H9 (cell line): ENCODE measurements at regions not wholly inside any gene's neighbourhood (a gene's known extent, or its start where the extent isn't known, plus 50 kb on each side); places are given as distances from the start of the nearest gene placed in this dataset.

Experiments
- DNase-seq: peaks from one replicate; pipeline ENCODE4 v3.0.0-alpha.2; 2017
- H2AFZ ChIP-seq: one replicate; pipeline ENCODE4 v1.6.1; 2013; ENCODE audit warnings: mild to moderate bottlenecking, low read length, control low read depth, moderate library complexity
- H2AK5ac ChIP-seq: 2 replicates; pipeline ENCODE4 v1.6.1; 2013; ENCODE audit warnings: low read length, control low read depth, mixed read lengths; ENCODE audit not compliant: insufficient read length
- H2BK120ac ChIP-seq: one replicate; pipeline ENCODE4 v1.6.1; 2013; ENCODE audit warnings: low read depth, mild to moderate bottlenecking, low read length, control low read depth, inconsistent platforms; ENCODE audit not compliant: poor library complexity, severe bottlenecking
- H2BK12ac ChIP-seq: 2 replicates; pipeline ENCODE4 v1.6.1; 2013; ENCODE audit warnings: low read length, control low read depth, mixed read lengths, low read depth; ENCODE audit not compliant: insufficient read length
- H2BK15ac ChIP-seq: 2 replicates; pipeline ENCODE4 v1.6.1; 2013; ENCODE audit warnings: low read depth, low read length, control low read depth
- H2BK20ac ChIP-seq: one replicate; pipeline ENCODE4 v1.6.1; 2013; ENCODE audit warnings: low read depth, mild to moderate bottlenecking, low read length, control low read depth, inconsistent platforms; ENCODE audit not compliant: poor library complexity, severe bottlenecking
- H2BK5ac ChIP-seq: 2 replicates; pipeline ENCODE4 v1.6.1; 2013; ENCODE audit warnings: low read length, control low read depth, mixed read lengths; ENCODE audit not compliant: insufficient read length
- H3K14ac ChIP-seq: 2 replicates; pipeline ENCODE4 v1.6.1; 2013; ENCODE audit warnings: low read length, control low read depth; ENCODE audit not compliant: insufficient read depth
- H3K18ac ChIP-seq: 2 replicates; pipeline ENCODE4 v1.6.1; 2013; ENCODE audit warnings: low read depth, mild to moderate bottlenecking, mixed read lengths, low read length, control low read depth; ENCODE audit not compliant: insufficient read length
- H3K23ac ChIP-seq: 2 replicates; pipeline ENCODE4 v1.6.1; 2013; ENCODE audit warnings: low read length, control low read depth, mixed read lengths, low read depth; ENCODE audit not compliant: insufficient read length
- H3K23me2 ChIP-seq: 2 replicates; pipeline ENCODE4 v1.6.1; 2013; ENCODE audit warnings: low read depth, mild to moderate bottlenecking, mixed read lengths, low read length, control low read depth; ENCODE audit not compliant: insufficient read length, poor library complexity, severe bottlenecking
- H3K27ac ChIP-seq: 2 replicates; pipeline ENCODE4 v1.5.1; 2013; ENCODE audit warnings: low read length, control low read depth, mixed read lengths, low read depth; ENCODE audit not compliant: insufficient read length
- H3K27me3 ChIP-seq: 2 replicates; pipeline ENCODE4 v1.6.1; 2013; ENCODE audit warnings: low read length, control low read depth, inconsistent platforms; ENCODE audit not compliant: insufficient read depth
- H3K4ac ChIP-seq: 2 replicates; pipeline ENCODE4 v1.6.1; 2013; ENCODE audit warnings: low read depth, mild to moderate bottlenecking, control low read depth, inconsistent platforms, low read length, moderate library complexity
- H3K4me1 ChIP-seq: 2 replicates; pipeline ENCODE4 v1.6.1; 2013; ENCODE audit warnings: low read length, control low read depth, inconsistent platforms; ENCODE audit not compliant: insufficient read depth
- H3K4me2 ChIP-seq: 2 replicates; pipeline ENCODE4 v1.6.1; 2013; ENCODE audit warnings: low read length, control low read depth, mixed read lengths; ENCODE audit not compliant: insufficient read length, insufficient read depth
- H3K56ac ChIP-seq: 2 replicates; pipeline ENCODE4 v1.6.1; 2013; ENCODE audit warnings: low read depth, mild to moderate bottlenecking, mixed read lengths, low read length, control low read depth; ENCODE audit not compliant: insufficient read length
- H3K79me1 ChIP-seq: 2 replicates; pipeline ENCODE4 v1.6.1; 2013; ENCODE audit warnings: low read depth, mild to moderate bottlenecking, moderate library complexity, low read length, control low read depth, inconsistent platforms; ENCODE audit not compliant: insufficient read depth, poor library complexity, severe bottlenecking
- H3K79me2 ChIP-seq: 2 replicates; pipeline ENCODE4 v1.6.1; 2013; ENCODE audit warnings: low read length, control low read depth, inconsistent platforms; ENCODE audit not compliant: insufficient read depth
- H3K9ac ChIP-seq: 2 replicates; pipeline ENCODE4 v1.6.1; 2013; ENCODE audit warnings: low read length, control low read depth, mixed read lengths; ENCODE audit not compliant: insufficient read length; ENCODE audit errors: extremely low read depth
- H3K9me3 ChIP-seq: one replicate; pipeline ENCODE4 v1.6.1; 2013; ENCODE audit warnings: low read depth, low read length, inconsistent platforms; ENCODE audit not compliant: control insufficient read depth
- H3T11ph ChIP-seq: one replicate; pipeline ENCODE4 v1.6.1; 2013; ENCODE audit warnings: mild to moderate bottlenecking, low read length, control low read depth, inconsistent platforms
- H4K20me1 ChIP-seq: one replicate; pipeline ENCODE4 v1.6.1; 2013; ENCODE audit not compliant: control insufficient read depth, insufficient read length, insufficient read depth
- H4K5ac ChIP-seq: 2 replicates; pipeline ENCODE4 v1.6.1; 2013; ENCODE audit warnings: low read depth, mild to moderate bottlenecking, mixed read lengths, low read length, control low read depth; ENCODE audit not compliant: insufficient read length
- H4K8ac ChIP-seq: replicated peaks from 2 replicates; pipeline ENCODE4 v1.6.1; 2013; ENCODE audit warnings: low read length, control low read depth, mixed read lengths, low read depth; ENCODE audit not compliant: insufficient read length
- H4K91ac ChIP-seq: 2 replicates; pipeline ENCODE4 v1.6.1; 2013; ENCODE audit warnings: low read depth, mild to moderate bottlenecking, moderate library complexity, mixed read lengths, low read length, control low read depth; ENCODE audit not compliant: insufficient read length
- H3K27ac Mint-ChIP-seq, 3 experiments: 2 replicates in 2 of 3; 3 replicates in 1 of 3; pipeline ENCODE4 v1.8.0; 2020 to 2021; ENCODE audit warnings: mixed read lengths in 3 of 3, mild to moderate bottlenecking in 1 of 3, moderate library complexity in 1 of 3
- H3K27me3 Mint-ChIP-seq: 2 replicates; pipeline ENCODE4 v1.8.0; 2021; ENCODE audit warnings: low read depth, mild to moderate bottlenecking, moderate library complexity, mixed read lengths
- H3K36me3 Mint-ChIP-seq, 3 experiments: 2 replicates in 2 of 3; 3 replicates in 1 of 3; pipeline ENCODE4 v1.8.0; 2020 to 2021; ENCODE audit warnings: low read depth in 3 of 3, mixed read lengths in 3 of 3; ENCODE audit not compliant: insufficient read depth in 1 of 3
- H3K4me1 Mint-ChIP-seq, 2 experiments: 2 replicates each; pipeline ENCODE4 v1.8.0; 2020; ENCODE audit warnings: mixed read lengths in 2 of 2
- H3K4me3 Mint-ChIP-seq, 2 experiments: 2 replicates in 1 of 2; 3 replicates in 1 of 2; pipeline ENCODE4 v1.8.0; 2020 to 2021; ENCODE audit warnings: mild to moderate bottlenecking in 2 of 2, mixed read lengths in 2 of 2, moderate library complexity in 1 of 2
- H3K9me3 Mint-ChIP-seq, 2 experiments: 2 replicates in 1 of 2; 3 replicates in 1 of 2; pipeline ENCODE4 v1.8.0; 2020; ENCODE audit warnings: mild to moderate bottlenecking in 2 of 2, mixed read lengths in 2 of 2, moderate library complexity in 1 of 2
- WGBS: extraction: QIAGEN DNeasy Blood & Tissue Kit; methylation state at CpG from one replicate; pipeline ENCODE4 v1.1.7; 2013; ENCODE audit warnings: missing lambda C conversion rate, low lambda C conversion rate, mixed read lengths; ENCODE audit not compliant: insufficient read length; ENCODE audit errors: extremely low coverage; 5-methylcytosine and 5-hydroxymethylcytosine counted together
- TF ChIP-seq, protein P1 (sequence below): fragments of 200-600 bp; sonication (generic); conservative IDR thresholded peaks from 3 replicates; pipeline ENCODE4 v1.8.0; 2021; ENCODE audit warnings: antibody characterized with exemption, mild to moderate bottlenecking

- Histone ChIP-seq H3K79me2 (no peaks in the 10 kb centered on the region), H4K5ac (no peak overlapping the region), H3K4ac (no peak overlapping the region), H2BK15ac (no peak overlapping the region), H3K27ac (no peak overlapping the region), H2BK120ac (no peak overlapping the region), H3K9ac (no peak overlapping the region), H3K18ac (no peak overlapping the region), H2BK20ac (no peak overlapping the region), H2BK5ac (no peak overlapping the region), H2AFZ (no peak overlapping the region), H4K8ac (no peak overlapping the region), H3K27me3 (no peaks in the 10 kb centered on the region), H3K56ac (no peak overlapping the region), H2AK5ac (no peak overlapping the region), H3K14ac (no peak overlapping the region), H3K23ac (no peak overlapping the region), H3K4me2 (no peak overlapping the region), H3K23me2 (no peaks in the 10 kb centered on the region), H2BK12ac (no peak overlapping the region), H4K20me1 (no peaks in the 10 kb centered on the region), H3T11ph (no peak overlapping the region), H4K91ac (no peak overlapping the region), H3K4me1 (no peaks in the 10 kb centered on the region), H3K79me1 (no peaks in the 10 kb centered on the region), H3K9me3 (peaks cover 3% of the 10 kb centered on the region)
- TF ChIP-seq, protein P1, sequence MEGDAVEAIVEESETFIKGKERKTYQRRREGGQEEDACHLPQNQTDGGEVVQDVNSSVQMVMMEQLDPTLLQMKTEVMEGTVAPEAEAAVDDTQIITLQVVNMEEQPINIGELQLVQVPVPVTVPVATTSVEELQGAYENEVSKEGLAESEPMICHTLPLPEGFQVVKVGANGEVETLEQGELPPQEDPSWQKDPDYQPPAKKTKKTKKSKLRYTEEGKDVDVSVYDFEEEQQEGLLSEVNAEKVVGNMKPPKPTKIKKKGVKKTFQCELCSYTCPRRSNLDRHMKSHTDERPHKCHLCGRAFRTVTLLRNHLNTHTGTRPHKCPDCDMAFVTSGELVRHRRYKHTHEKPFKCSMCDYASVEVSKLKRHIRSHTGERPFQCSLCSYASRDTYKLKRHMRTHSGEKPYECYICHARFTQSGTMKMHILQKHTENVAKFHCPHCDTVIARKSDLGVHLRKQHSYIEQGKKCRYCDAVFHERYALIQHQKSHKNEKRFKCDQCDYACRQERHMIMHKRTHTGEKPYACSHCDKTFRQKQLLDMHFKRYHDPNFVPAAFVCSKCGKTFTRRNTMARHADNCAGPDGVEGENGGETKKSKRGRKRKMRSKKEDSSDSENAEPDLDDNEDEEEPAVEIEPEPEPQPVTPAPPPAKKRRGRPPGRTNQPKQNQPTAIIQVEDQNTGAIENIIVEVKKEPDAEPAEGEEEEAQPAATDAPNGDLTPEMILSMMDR: no peak
- Mint-ChIP-seq H3K36me3 (no peaks in the 10 kb centered on the region), H3K4me3 (no peak overlapping the region), H3K27ac (no peak overlapping the region), H3K4me1 (peaks cover 0 to 9% of the 10 kb centered on the region in 2 experiments; a peak in 2 of 4 replicates), H3K9me3 (peaks cover 2 to 3% of the 10 kb centered on the region in 2 experiments; a peak in 2 of 5 replicates), H3K27me3 (no peaks in the 10 kb centered on the region; the same call in 1 of the 2 replicates)
- no CpG with 5 or more reads among the region's 24 CpGs for WGBS
- no peak for DNase-seq
Observed at GRCh38 chr16:87227296-87227951, 89.8 kb downstream of the C16orf95 start.
